ENCODE measurements at regions not wholly inside any gene's neighbourhood (a gene's known extent, or its start where the extent isn't known, plus 50 kb on each side); places are given as distances from the start of the nearest gene placed in this dataset.
"Not testable (repeated sequence)": the region's sequence is repeated elsewhere in the genome, so short reads cannot be mapped to it uniquely, and the experiment has no call there.

DNA sequence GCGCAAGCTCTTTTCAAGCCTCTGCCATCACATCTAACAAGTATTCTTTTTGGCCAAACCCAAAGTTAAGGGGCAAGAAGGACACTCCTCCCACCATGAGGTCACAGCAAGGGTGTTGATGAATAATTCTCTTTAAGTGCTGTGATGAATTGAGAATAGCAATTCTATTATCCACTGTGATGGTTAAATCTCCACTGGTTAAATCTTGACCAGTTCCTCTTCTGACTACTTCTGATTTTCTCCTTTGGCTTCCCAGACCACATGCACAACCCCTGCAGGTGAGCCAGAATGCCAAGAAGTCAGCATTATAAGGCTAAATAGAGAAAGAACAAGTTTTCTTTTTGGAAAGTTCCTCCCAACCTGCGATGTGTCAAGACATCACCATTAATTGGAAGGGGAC is 90.6 kb upstream of the BCL2L14 start:
- no peak for DNase-seq

DNA sequence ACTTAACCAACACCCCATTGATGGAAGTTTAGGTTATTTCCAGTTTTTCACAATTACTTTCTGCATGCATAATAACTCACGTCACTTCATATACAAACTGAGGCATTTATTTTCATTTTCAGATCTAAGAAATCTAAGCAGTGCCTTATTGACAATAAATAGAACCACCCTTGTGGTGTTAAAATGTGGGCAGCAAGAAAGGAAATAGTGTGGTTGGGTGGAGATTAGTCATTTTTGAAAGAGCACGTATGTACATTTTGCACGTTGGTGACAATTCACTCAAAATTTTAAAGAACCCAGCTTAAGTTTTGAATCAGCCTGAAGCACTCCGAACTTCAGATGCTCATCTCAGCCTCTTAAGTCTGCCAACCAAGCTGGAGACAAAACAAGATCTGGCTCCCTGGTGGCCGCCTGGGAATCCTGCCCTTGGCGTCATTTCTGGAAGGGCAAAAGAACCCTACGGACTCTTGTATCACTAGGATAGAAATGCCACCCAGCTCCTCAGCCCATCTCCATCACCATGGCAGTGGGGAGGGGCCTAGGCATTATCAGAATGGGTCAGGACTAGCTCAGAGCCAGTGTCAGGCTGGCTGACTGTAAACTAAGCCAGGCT is 89.5 kb upstream of the BCL2L14 start:
- no peak for DNase-seq

GRCh38 chr12:11984417-11984816 is 86.3 kb upstream of the BCL2L14 start:
- DNase-seq: no peak

GRCh38 chr12:11986165-11986564 is 84.6 kb upstream of the BCL2L14 start:
- no peak for DNase-seq

GRCh38 chr12:11987901-11988300 is 82.8 kb upstream of the BCL2L14 start:
- no peak for DNase-seq

GRCh38 chr12:11991604-11992003 is 79.1 kb upstream of the BCL2L14 start:
- DNase-seq: no peak

- DNase-seq: no peak
Measured at GRCh38 chr12:11992515-11992914, 78.2 kb upstream of the BCL2L14 start.

DNA sequence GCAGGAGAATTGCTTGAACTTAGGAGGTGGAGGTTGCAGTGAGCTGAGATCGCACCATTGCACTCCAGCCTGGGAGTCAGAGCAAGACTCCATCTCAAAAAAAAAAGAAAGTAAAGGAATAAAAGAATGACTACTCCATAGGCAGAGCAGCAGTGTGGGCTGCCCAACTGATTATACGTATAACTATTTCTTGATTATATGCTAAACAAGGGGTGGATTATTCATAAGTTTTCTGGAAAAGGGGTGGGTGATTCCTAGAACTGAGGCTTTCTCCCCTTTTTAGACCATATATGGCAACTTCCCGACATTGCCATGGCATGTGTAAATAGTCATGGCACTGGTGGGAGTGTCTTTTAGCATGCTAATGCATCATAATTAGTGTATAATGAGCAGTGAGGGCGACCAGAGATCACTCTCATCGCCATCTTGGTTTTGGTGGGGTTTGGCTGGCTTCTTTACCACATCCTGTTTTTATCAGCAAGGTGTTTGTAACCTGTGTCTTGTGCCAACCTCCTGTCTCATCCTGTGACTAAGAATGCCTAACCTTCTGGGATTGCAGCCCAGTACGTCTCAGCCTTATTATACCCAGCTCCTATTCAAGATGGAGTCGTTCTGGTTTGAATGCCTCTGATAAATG is 72.3 kb upstream of the BCL2L14 start:
- DNase-seq: not testable (repeated sequence)

- DNase-seq: no peak
Measured at GRCh38 chr12:11998944-11999315, 71.8 kb upstream of the BCL2L14 start.

- no peak for DNase-seq
Measured at GRCh38 chr12:12003609-12004008, 67.1 kb upstream of the BCL2L14 start.

DNA sequence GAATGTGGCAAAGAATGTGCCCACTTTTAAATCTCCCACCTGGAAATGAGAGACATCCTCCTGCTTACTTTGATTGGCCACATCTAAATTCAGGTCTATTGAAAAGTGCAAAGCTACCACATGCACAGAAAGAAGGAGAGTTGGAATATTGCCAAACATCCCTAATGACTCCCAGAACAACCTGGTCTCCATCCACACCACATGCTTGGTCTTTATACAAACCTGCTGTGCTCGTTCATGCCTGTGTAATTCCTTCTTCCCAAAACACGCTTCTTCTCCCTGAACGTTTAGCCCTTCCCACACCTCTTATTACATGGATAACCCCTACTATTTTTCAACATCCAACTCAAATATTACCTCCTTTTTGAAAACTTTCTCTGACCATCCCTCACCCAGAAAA is 66.2 kb upstream of the BCL2L14 start:
- no peak for DNase-seq

- DNase-seq: no peak
Measured at GRCh38 chr12:12007001-12007712, 63.6 kb upstream of the BCL2L14 start.

DNA sequence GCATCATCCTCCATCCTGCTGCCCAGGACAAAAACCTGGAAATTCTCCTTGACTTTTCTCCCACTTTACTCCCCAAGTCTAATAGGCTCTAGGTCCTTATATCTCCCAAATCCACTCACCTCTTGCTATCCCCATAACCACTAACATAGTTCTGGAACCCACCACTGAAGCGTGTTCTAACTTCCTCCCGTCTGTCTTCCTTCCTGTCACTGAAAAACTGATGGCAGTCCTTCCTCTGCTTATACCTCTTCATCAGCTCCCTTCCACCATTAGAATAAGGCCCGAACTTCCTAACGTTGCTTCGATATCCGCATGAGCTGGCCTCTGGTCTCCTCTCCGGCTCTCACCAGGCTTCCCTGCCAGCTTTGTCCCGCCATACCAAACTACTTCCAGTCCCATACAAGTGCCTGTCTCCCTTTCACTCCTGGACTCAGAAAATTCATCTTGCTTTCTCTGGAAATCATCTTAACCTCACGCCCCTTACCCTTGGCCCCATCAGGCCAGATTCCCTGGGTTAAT is 63.0 kb upstream of the BCL2L14 start:
- no peak for DNase-seq

DNA sequence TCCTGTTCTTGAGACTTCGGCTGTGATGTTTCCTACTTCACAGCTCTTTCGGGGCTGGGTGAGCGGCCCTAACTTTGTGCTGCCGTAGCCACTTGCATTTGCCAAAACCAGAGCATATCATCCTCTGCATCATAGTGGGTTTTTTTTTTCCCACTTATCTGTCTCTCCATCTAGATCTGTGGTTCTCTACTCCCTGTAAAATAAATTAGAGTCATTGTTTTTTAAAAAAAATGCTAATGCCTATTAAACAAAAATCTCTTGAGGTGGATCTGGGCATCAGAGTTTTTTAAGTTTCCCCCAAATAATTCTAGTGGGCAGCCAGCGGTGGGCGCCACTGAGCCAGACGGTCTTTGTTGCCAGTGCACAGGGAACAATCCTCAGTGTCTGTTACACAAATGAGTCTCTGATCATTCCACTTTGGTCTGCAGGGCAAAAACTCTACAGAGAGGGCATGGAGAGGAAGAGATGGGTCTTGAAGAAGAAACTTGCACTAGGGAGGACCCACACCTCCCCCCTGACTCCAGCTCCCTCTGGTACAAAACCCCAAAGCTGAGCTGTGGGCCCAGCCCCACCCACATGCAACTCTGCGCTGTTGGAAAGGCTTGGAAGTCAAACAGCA is 62.4 kb upstream of the BCL2L14 start:
- no peak for DNase-seq

- DNase-seq: peak; percentile 58
Measured at GRCh38 chr12:12008931-12009611, 61.7 kb upstream of the BCL2L14 start.

DNA sequence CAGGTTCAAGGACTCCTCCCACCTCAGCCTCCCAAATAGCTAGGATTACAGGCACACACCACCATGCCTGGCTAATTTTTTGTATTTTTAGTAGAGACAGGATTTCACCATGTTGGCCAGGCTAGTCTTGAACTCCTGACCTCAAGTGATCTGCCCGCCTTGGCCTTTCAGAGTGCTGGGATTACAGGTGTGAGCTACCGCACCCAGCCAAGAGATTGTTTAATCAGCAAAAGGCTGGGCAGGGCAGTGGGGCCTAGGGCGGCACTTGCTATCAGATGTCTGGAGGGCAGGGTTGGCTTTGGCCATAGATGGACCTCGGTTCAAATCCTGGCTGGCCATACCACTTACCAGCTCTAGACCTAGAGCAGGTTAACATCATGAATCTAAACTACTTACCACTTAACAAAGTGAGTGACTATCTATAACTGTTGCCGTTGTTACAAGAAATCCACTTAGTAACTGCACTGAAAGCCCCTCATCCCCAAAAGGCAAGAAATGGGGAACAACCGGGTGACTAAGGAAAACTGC is 60.9 kb upstream of the BCL2L14 start:
- DNase-seq: not testable (repeated sequence)

- DNase-seq: peak; percentile 40
Measured at GRCh38 chr12:12010277-12011039, 60.3 kb upstream of the BCL2L14 start.

DNA sequence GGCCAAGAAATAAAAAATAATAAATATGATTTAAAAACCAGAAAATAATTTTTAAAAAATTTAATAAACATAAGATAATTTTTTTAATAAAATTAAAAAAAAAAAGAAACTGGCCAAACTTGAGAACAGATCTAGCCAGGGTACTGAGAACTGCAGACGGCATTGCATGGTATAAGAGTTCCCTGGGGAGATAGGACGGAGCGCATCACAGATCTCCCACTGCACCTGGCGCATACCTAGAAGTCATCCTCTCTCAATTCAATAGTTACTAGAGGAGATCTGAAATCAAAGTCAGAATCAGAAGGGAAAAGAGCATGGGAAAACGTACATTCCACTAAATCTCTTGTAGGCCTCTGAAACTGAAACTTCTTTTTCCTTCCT is 58.9 kb upstream of the BCL2L14 start:
- DNase-seq: no peak

DNA sequence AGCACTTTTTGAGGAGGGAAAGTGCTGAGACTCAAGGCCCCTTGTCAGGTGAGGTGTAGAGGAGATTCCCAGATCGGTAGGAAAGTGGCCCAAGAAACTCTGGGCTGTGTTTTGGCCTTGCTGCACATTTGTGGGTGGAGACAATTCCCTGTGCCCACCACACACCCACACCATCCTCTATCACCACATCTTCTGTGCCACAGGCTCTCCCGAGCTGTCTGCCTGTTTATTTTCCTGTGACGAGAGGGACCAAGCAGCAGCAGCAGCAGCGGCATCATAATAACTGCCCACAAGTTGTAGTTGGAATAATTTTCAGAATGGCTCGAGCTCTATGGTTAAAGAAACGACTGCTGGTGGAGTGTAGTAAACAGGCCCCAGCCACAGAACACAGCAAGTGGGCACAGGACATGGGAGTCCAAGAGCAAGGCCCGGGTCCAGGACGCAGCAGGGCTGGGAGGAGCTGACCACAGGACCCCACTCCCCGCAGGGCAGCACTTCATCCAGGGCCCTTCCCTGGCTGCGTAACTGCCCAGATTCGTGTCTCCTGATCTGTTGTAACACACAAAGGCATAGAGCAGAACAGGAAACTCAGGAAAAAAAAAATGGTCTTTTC is 55.6 kb upstream of the BCL2L14 start:
- DNase-seq: no peak

DNA sequence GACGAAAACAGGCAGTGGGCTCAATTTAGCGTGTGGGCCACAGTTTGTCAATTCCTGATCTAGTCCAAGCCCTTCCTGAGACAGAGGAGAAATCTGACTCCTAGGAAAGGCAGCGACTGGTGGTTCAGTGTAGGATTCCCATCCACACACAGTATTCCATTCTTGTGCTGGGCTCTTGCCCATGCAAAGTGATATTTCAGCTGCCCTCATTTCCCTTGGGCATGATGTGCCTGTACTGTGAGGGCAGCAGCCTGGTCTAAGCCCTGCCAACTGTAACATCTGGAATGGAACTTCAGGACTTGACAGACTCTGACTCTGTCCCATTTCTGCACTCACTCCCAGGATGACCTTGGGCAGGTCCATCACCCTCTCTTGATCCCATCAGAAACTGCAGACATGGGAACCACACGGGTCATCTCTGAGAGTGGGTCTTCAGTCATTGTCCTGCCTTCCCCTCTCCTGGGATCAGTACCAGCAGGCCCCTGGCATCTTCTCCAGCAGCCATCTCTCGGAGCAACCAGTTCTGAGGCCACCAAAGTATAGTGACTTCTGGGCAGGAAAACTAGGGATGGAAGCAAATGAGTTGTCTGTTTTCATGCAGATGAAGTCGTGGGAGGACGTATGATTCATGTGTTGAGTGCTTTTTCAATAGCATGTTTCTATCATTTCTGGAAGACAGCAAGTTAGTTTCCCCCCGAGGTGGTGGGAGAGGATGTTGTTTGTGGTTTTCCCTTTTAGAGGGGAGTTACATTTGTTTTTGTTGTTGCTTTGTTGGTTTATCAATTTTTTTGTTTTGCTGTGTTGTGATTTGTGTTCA is 54.2 kb upstream of the BCL2L14 start:
- no peak for DNase-seq

- no peak for DNase-seq
Measured at GRCh38 chr12:12017135-12017581, 53.6 kb upstream of the BCL2L14 start.
